ENCODE measurements at regions not wholly inside any gene's neighbourhood (a gene's known extent, or its start where the extent isn't known, plus 50 kb on each side); places are given as distances from the start of the nearest gene placed in this dataset.

DNA sequence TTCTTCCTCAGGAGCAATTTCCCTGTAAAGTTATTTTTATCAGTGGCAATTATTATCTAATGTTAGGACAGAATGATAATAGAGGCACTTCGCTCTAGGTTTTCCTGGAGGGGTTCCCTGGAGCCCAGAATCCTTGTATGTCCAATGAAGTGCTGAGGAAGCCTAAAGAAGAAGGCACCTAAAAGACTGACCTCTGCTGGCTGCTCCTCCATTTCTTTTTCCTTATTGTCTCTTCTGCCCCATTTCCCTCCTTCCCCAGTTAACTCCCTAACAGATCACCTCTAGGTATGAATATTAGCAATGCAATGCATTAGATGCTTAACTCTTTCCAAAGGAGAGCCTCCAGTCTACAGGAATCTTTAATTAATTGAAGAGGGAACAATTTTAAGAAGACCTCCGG, 985.4 kb downstream of the DIAPH3 start:
- Histone ChIP-seq H3K4me3 (ENCODE audit: low read length) (no peak overlapping the region), H3K9ac (ENCODE audit: low read depth, low read length) (no peak overlapping the region), H3K4me1 (ENCODE audit: insufficient read depth, low read length) (no peaks in the 10 kb centered on the region), H3K9me3 (ENCODE audit: insufficient read depth, low read depth, low read length) (no peaks in the 10 kb centered on the region), H3K36me3 (ENCODE audit: insufficient read depth, low read length) (no peaks in the 10 kb centered on the region), H3K27ac (ENCODE audit: low read depth, low read length) (no peak overlapping the region), H3K27me3 (ENCODE audit: insufficient read depth, low read length) (no peaks in the 10 kb centered on the region)
- 91% methylated on average over 2 of the region's 2 CpGs for WGBS

DNA sequence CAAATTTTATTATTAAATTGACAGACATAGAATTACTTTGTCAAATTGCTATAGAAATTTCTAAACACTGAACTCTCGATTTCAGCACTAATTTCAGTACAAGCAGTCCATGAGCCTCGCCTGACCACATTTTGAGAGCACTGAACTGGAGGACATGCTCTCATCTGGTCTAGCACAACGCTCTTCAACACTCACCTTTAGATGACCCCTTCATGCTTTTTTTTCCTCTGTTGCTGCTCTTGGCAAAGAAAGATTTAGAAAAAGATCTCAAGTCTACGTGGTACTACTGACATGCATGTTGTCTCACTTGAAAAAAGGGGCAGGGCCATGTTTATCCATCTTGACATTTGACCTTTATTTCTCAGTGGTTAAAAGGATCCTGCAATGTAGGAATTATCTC, 981.5 kb downstream of the DIAPH3 start:
- Histone ChIP-seq H3K4me1 (ENCODE audit: insufficient read depth, low read length) (no peaks in the 10 kb centered on the region), H3K27me3 (ENCODE audit: insufficient read depth, low read length) (no peaks in the 10 kb centered on the region), H3K4me3 (ENCODE audit: low read length) (no peak overlapping the region), H3K27ac (ENCODE audit: low read depth, low read length) (no peak overlapping the region), H3K36me3 (ENCODE audit: insufficient read depth, low read length) (no peaks in the 10 kb centered on the region), H3K9ac (ENCODE audit: low read depth, low read length) (no peak overlapping the region), H3K9me3 (ENCODE audit: insufficient read depth, low read depth, low read length) (no peaks in the 10 kb centered on the region)
- 92% methylated on average over 4 of the region's 4 CpGs for WGBS

GRCh38 chr13:59197397-59197796, 966.3 kb downstream of the DIAPH3 start:
- no peaks in the 10 kb centered on the region for H3K4me1 ChIP-seq (ENCODE audit: insufficient read depth, low read length)
- 88% methylated on average over 1 of the region's 1 CpG for WGBS
- H3K9me3 ChIP-seq (ENCODE audit: insufficient read depth, low read depth, low read length) = no peaks in the 10 kb centered on the region
- H3K27ac ChIP-seq (ENCODE audit: low read depth, low read length) = no peak overlapping the region
- H3K36me3 ChIP-seq (ENCODE audit: insufficient read depth, low read length) = no peaks in the 10 kb centered on the region
- H3K4me3 ChIP-seq (ENCODE audit: low read length) = no peak overlapping the region
- H3K9ac ChIP-seq (ENCODE audit: low read depth, low read length) = no peak overlapping the region
- no peaks in the 10 kb centered on the region for H3K27me3 ChIP-seq (ENCODE audit: insufficient read depth, low read length)

- no peak overlapping the region for H3K9ac ChIP-seq (ENCODE audit: low read depth, low read length)
- H3K36me3 ChIP-seq (ENCODE audit: insufficient read depth, low read length) = no peaks in the 10 kb centered on the region
- no peak overlapping the region for H3K27ac ChIP-seq (ENCODE audit: low read depth, low read length)
- H3K9me3 ChIP-seq (ENCODE audit: insufficient read depth, low read depth, low read length) = no peaks in the 10 kb centered on the region
- no peaks in the 10 kb centered on the region for H3K27me3 ChIP-seq (ENCODE audit: insufficient read depth, low read length)
- H3K4me1 ChIP-seq (ENCODE audit: insufficient read depth, low read length) = no peaks in the 10 kb centered on the region
- H3K4me3 ChIP-seq (ENCODE audit: low read length) = no peak overlapping the region
- 88% methylated on average over 2 of the region's 2 CpGs for WGBS
These were observed 961.9 kb downstream of the DIAPH3 start for GRCh38 chr13:59201841-59202240.

- no peaks in the 10 kb centered on the region for H3K9me3 ChIP-seq (ENCODE audit: insufficient read depth, low read depth, low read length)
- WGBS = 67% methylated on average over 3 of the region's 6 CpGs
- no peak overlapping the region for H3K4me3 ChIP-seq (ENCODE audit: low read length)
- no peaks in the 10 kb centered on the region for H3K36me3 ChIP-seq (ENCODE audit: insufficient read depth, low read length)
- H3K4me1 ChIP-seq (ENCODE audit: insufficient read depth, low read length) = no peaks in the 10 kb centered on the region
- no peak overlapping the region for H3K27ac ChIP-seq (ENCODE audit: low read depth, low read length)
- H3K27me3 ChIP-seq (ENCODE audit: insufficient read depth, low read length) = no peaks in the 10 kb centered on the region
- no peak overlapping the region for H3K9ac ChIP-seq (ENCODE audit: low read depth, low read length)
These were observed 959.9 kb downstream of the DIAPH3 start for GRCh38 chr13:59203855-59204254.

DNA sequence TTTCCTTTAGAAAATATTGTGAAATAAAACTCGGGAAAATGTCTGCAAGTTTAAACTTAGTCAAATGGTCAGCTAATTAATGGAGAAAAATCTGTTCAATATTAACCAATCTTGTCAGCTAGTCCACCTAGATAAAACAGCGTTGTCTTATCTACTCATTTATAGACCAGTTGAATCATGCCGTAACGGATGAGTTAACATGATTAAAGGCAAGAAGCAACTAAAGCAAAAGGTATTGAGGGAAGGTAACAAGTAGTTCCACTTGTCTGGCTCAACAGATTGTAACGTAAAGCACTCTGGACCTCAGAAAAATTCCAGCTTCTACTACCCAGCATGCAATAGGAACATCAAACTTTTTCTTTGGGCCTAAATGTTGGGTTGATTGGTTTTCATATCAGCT, 958.2 kb downstream of the DIAPH3 start:
- 99% methylated on average over 5 of the region's 5 CpGs for WGBS
- H3K9ac ChIP-seq (ENCODE audit: low read depth, low read length) = no peak overlapping the region

GRCh38 chr13:59208405-59209195, 955.1 kb downstream of the DIAPH3 start:
- H3K4me3 ChIP-seq (ENCODE audit: low read length) = no peak overlapping the region
- no peaks in the 10 kb centered on the region for H3K27me3 ChIP-seq (ENCODE audit: insufficient read depth, low read length)
- 83% methylated on average over 5 of the region's 6 CpGs for WGBS
- H3K27ac ChIP-seq (ENCODE audit: low read depth, low read length) = no peak overlapping the region
- H3K9me3 ChIP-seq (ENCODE audit: insufficient read depth, low read depth, low read length) = no peaks in the 10 kb centered on the region
- no peaks in the 10 kb centered on the region for H3K36me3 ChIP-seq (ENCODE audit: insufficient read depth, low read length)
- H3K9ac ChIP-seq (ENCODE audit: low read depth, low read length) = no peak overlapping the region
- 0 out of 2 replicates have a peak, but pooled peaks cover 3% of the 10 kb centered on the region for H3K4me1 ChIP-seq (ENCODE audit: insufficient read depth, low read length)

More for the DNA sequence above, 958.2 kb downstream of the DIAPH3 start:
- no peak overlapping the region for H3K27ac ChIP-seq (ENCODE audit: low read depth, low read length)
- H3K4me1 ChIP-seq (ENCODE audit: insufficient read depth, low read length) = no peaks in the 10 kb centered on the region
- no peaks in the 10 kb centered on the region for H3K27me3 ChIP-seq (ENCODE audit: insufficient read depth, low read length)
- H3K4me3 ChIP-seq (ENCODE audit: low read length) = no peak overlapping the region
- H3K9me3 ChIP-seq (ENCODE audit: insufficient read depth, low read depth, low read length) = no peaks in the 10 kb centered on the region
- no peaks in the 10 kb centered on the region for H3K36me3 ChIP-seq (ENCODE audit: insufficient read depth, low read length)

DNA sequence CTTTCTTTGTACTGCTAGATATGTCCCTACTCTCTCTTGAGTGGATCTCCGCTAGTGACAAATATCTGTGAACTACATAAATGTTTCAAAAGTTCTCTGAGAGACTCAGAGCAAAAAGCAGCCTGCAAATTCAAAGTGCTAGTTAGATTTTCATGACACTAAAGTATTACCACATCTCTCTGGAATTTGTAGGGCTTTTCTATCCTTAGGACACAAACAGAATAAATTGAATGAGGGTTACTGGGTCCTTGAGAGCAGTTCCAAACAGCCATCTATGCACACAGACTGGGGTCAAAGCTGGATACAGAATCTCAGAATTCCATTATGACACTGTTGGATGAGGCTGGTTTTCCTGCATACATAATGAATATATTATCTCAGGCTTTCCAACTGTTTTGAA, 953.2 kb downstream of the DIAPH3 start:
- H3K9me3 ChIP-seq (ENCODE audit: insufficient read depth, low read depth, low read length) = no peaks in the 10 kb centered on the region
- no peak overlapping the region for H3K4me3 ChIP-seq (ENCODE audit: low read length)
- H3K9ac ChIP-seq (ENCODE audit: low read depth, low read length) = no peak overlapping the region
- 0 out of 2 replicates have a peak, but pooled peaks cover 3% of the 10 kb centered on the region for H3K4me1 ChIP-seq (ENCODE audit: insufficient read depth, low read length)
- no peaks in the 10 kb centered on the region for H3K36me3 ChIP-seq (ENCODE audit: insufficient read depth, low read length)
- WGBS = 92% methylated on average over 1 of the region's 1 CpG
- no peaks in the 10 kb centered on the region for H3K27me3 ChIP-seq (ENCODE audit: insufficient read depth, low read length)
- H3K27ac ChIP-seq (ENCODE audit: low read depth, low read length) = no peak overlapping the region

DNA sequence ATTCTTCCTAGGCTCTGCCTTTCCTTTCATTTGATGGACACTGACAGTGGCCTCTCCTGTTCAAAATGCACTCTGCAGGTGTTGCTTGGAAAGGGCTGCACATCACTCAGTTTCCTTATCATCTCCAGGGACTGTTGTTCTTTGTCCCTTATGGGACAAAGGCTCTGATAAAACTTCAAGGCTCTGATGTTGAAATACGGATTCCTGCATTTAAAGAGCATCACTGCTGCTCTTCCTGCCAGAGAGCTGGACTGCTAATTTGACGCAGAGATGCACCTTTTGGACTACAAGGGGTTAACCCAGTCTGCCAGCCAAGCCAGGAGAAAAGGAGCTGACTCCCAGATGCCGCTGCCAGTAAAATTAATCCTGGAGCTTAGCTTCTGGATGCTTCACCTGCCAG, 952.1 kb downstream of the DIAPH3 start:
- Histone ChIP-seq H3K27me3 (ENCODE audit: insufficient read depth, low read length) (no peaks in the 10 kb centered on the region), H3K9me3 (ENCODE audit: insufficient read depth, low read depth, low read length) (no peaks in the 10 kb centered on the region), H3K27ac (ENCODE audit: low read depth, low read length) (no peak overlapping the region), H3K4me3 (ENCODE audit: low read length) (no peak overlapping the region), H3K9ac (ENCODE audit: low read depth, low read length) (no peak overlapping the region), H3K36me3 (ENCODE audit: insufficient read depth, low read length) (no peaks in the 10 kb centered on the region), H3K4me1 (ENCODE audit: insufficient read depth, low read length) (0 out of 2 replicates have a peak, but pooled peaks cover 3% of the 10 kb centered on the region)
- 70% methylated on average over 3 of the region's 3 CpGs for WGBS

GRCh38 chr13:59229401-59229800, 934.3 kb downstream of the DIAPH3 start:
- Histone ChIP-seq H3K9ac (ENCODE audit: low read depth, low read length) (no peak overlapping the region), H3K27ac (ENCODE audit: low read depth, low read length) (no peak overlapping the region), H3K36me3 (ENCODE audit: insufficient read depth, low read length) (no peaks in the 10 kb centered on the region), H3K27me3 (ENCODE audit: insufficient read depth, low read length) (no peaks in the 10 kb centered on the region), H3K4me3 (ENCODE audit: low read length) (no peak overlapping the region), H3K4me1 (ENCODE audit: insufficient read depth, low read length) (no peaks in the 10 kb centered on the region), H3K9me3 (ENCODE audit: insufficient read depth, low read depth, low read length) (no peaks in the 10 kb centered on the region)
- 100% methylated on average over 1 of the region's 3 CpGs for WGBS

- Histone ChIP-seq H3K36me3 (ENCODE audit: insufficient read depth, low read length) (no peaks in the 10 kb centered on the region), H3K9me3 (ENCODE audit: insufficient read depth, low read depth, low read length) (no peaks in the 10 kb centered on the region), H3K4me1 (ENCODE audit: insufficient read depth, low read length) (no peaks in the 10 kb centered on the region), H3K27ac (ENCODE audit: low read depth, low read length) (no peak overlapping the region), H3K9ac (ENCODE audit: low read depth, low read length) (no peak overlapping the region), H3K4me3 (ENCODE audit: low read length) (no peak overlapping the region), H3K27me3 (ENCODE audit: insufficient read depth, low read length) (no peaks in the 10 kb centered on the region)
- 95% methylated on average over 4 of the region's 4 CpGs for WGBS
These were observed 933.9 kb downstream of the DIAPH3 start for GRCh38 chr13:59229861-59230260.
